IMR-90 (cell line): ENCODE measurements at regions not wholly inside any gene's neighbourhood (a gene's known extent, or its start where the extent isn't known, plus 50 kb on each side); places are given as distances from the start of the nearest gene placed in this dataset.

ENCODE experiments used
- ATAC-seq: fragments of 200-7000 bp; cut with Tn5 transposase; 2 replicates; pipeline ENCODE4 v1.9.1; 2020; ENCODE audit warnings: low read depth, mild to moderate bottlenecking, moderate library complexity
- BruUV-seq: library from RNA; stranded (reverse); fragments of 400-500 nt; replicated peaks from 2 replicates; lab custom pipeline; 2021; lab: Mats Ljungman, UMichigan
- CTCF ChIA-PET: fragments of 300-600 bp; formaldehyde crosslinking; extraction: SDS; loops from one replicate; lab custom pipeline; 2021; ENCODE audit warnings: antibody characterized with exemption; lab: Yijun Ruan, JAX
- POLR2A ChIA-PET: fragments of 300-600 bp; sonication (Branson Sonifier 250); formaldehyde crosslinking; loops from one replicate; lab custom pipeline; 2022; ENCODE audit warnings: antibody characterized with exemption; ENCODE audit not compliant: unreplicated experiment; lab: Charles Lee
- DNase-seq: peaks from one replicate; pipeline ENCODE4 v3.0.0; 2013
- H2AFZ ChIP-seq: replicated peaks from 2 replicates; pipeline ENCODE3; 2013; ENCODE audit warnings: low read length, mild to moderate bottlenecking; ENCODE audit not compliant: poor library complexity
- H2AK5ac ChIP-seq: 2 replicates; pipeline ENCODE4 v1.6.1; 2013; ENCODE audit warnings: low read depth, low read length, inconsistent platforms
- H2AK9ac ChIP-seq: replicated peaks from 2 replicates; pipeline ENCODE3; 2013; ENCODE audit warnings: mild to moderate bottlenecking, low read depth, low read length, moderate library complexity; ENCODE audit not compliant: poor library complexity
- H2BK120ac ChIP-seq: 2 replicates; pipeline ENCODE4 v1.6.1; 2013; ENCODE audit warnings: low read depth, low read length, inconsistent platforms
- H2BK15ac ChIP-seq: 3 replicates; pipeline ENCODE4 v1.6.1; 2013; ENCODE audit warnings: low read depth, low read length, inconsistent platforms
- H2BK20ac ChIP-seq: 2 replicates; pipeline ENCODE4 v1.6.1; 2013; ENCODE audit warnings: low read depth, mild to moderate bottlenecking, inconsistent platforms, low read length, moderate library complexity
- H2BK5ac ChIP-seq: 2 replicates; pipeline ENCODE4 v1.6.1; 2013; ENCODE audit warnings: mild to moderate bottlenecking, low read depth, low read length, inconsistent platforms; ENCODE audit not compliant: poor library complexity, severe bottlenecking
- H3K14ac ChIP-seq: replicated peaks from 2 replicates; pipeline ENCODE4 v1.6.1; 2013; ENCODE audit warnings: low read depth, low read length, inconsistent platforms
- H3K18ac ChIP-seq: 2 replicates; pipeline ENCODE4 v1.6.1; 2013; ENCODE audit warnings: low read depth, low read length, control low read depth
- H3K23ac ChIP-seq: 2 replicates; pipeline ENCODE4 v1.6.1; 2013; ENCODE audit warnings: low read depth, low read length, inconsistent platforms
- H3K27ac ChIP-seq: 2 replicates; pipeline ENCODE4 v1.5.1; 2013; ENCODE audit warnings: mild to moderate bottlenecking, control low read depth, low read length; ENCODE audit not compliant: insufficient read depth
- H3K27me3 ChIP-seq: 2 replicates; pipeline ENCODE4 v1.6.1; 2013; ENCODE audit warnings: low read length; ENCODE audit not compliant: control insufficient read depth, insufficient read depth
- H3K36me3 ChIP-seq: 2 replicates; pipeline ENCODE4 v1.6.1; 2013; ENCODE audit warnings: low read length, mixed read lengths; ENCODE audit not compliant: control insufficient read depth, insufficient read depth
- H3K4ac ChIP-seq: 2 replicates; pipeline ENCODE4 v1.6.1; 2013; ENCODE audit warnings: low read depth, low read length, inconsistent platforms
- H3K4me1 ChIP-seq: 2 replicates; pipeline ENCODE4 v1.6.1; 2013; ENCODE audit warnings: low read length, mixed read lengths; ENCODE audit not compliant: control insufficient read depth, insufficient read depth
- H3K4me2 ChIP-seq: 2 replicates; pipeline ENCODE4 v1.6.1; 2013; ENCODE audit warnings: low read depth, mild to moderate bottlenecking, control low read depth, low read length, moderate library complexity
- H3K4me3 ChIP-seq: 2 replicates; pipeline ENCODE4 v1.5.1; 2013; ENCODE audit warnings: low read depth, mild to moderate bottlenecking, control low read depth, low read length, moderate library complexity; ENCODE audit not compliant: insufficient read depth
- H3K56ac ChIP-seq: 2 replicates; pipeline ENCODE4 v1.6.1; 2013; ENCODE audit warnings: low read length, inconsistent platforms; ENCODE audit not compliant: insufficient read depth; ENCODE audit errors: extremely low read depth
- H3K79me1 ChIP-seq, 2 experiments: 2 replicates each; pipeline ENCODE4 v1.6.1; 2013; ENCODE audit warnings: low read length in 2 of 2, inconsistent platforms in 1 of 2, low read depth in 1 of 2
- H3K9ac ChIP-seq: 2 replicates; pipeline ENCODE4 v1.6.1; 2013; ENCODE audit warnings: low read depth, low read length, control low read depth
- H3K9me1 ChIP-seq: 2 replicates; pipeline ENCODE4 v1.6.1; 2013; ENCODE audit warnings: low read length, inconsistent platforms; ENCODE audit not compliant: insufficient read depth
- H3K9me3 ChIP-seq: 2 replicates; pipeline ENCODE4 v1.6.1; 2013; ENCODE audit warnings: low read length; ENCODE audit not compliant: control insufficient read depth, insufficient read depth
- H4K20me1 ChIP-seq: 2 replicates; pipeline ENCODE4 v1.6.1; 2013; ENCODE audit warnings: low read length, inconsistent platforms; ENCODE audit not compliant: insufficient read depth
- H4K5ac ChIP-seq: 2 replicates; pipeline ENCODE4 v1.6.1; 2013; ENCODE audit warnings: mild to moderate bottlenecking, low read depth, low read length, control low read depth
- H4K8ac ChIP-seq, 2 experiments: 2 replicates each; pipeline ENCODE4 v1.6.1; 2013; ENCODE audit warnings: low read depth in 2 of 2, low read length in 2 of 2, control low read depth in 1 of 2, inconsistent platforms in 1 of 2
- H4K91ac ChIP-seq: 2 replicates; pipeline ENCODE4 v1.6.1; 2013; ENCODE audit warnings: low read depth, low read length, inconsistent platforms; ENCODE audit not compliant: insufficient read depth
- BHLHE40 ChIP-seq: fragments of 150-350 bp; IDR thresholded peaks from 2 replicates; pipeline ENCODE4 v1.6.1; 2016; ENCODE audit warnings: mild to moderate bottlenecking, low read depth, low read length
- CEBPB ChIP-seq: IDR thresholded peaks from 2 replicates; pipeline ENCODE4 v1.6.1; 2012; ENCODE audit warnings: low read depth, low read length, improper control_type of control experiment
- CHD1 ChIP-seq: IDR thresholded peaks from 2 replicates; pipeline ENCODE4 v1.6.1; 2012; ENCODE audit warnings: low read depth, low read length, improper control_type of control experiment
- CTCF ChIP-seq: conservative IDR thresholded peaks from 2 replicates; pipeline ENCODE4 v1.5.1; 2012; ENCODE audit warnings: mild to moderate bottlenecking, low read depth, low read length, improper control_type of control experiment
- FOS ChIP-seq: fragments of 150-350 bp; IDR thresholded peaks from 2 replicates; pipeline ENCODE4 v1.6.1; 2016; ENCODE audit warnings: low read depth, low read length
- MAZ ChIP-seq: IDR thresholded peaks from 2 replicates; pipeline ENCODE4 v1.6.1; 2012; ENCODE audit warnings: low read depth, mild to moderate bottlenecking, low read length, improper control_type of control experiment, moderate library complexity, borderline replicate concordance
- MXI1 ChIP-seq: IDR thresholded peaks from 2 replicates; pipeline ENCODE4 v1.6.1; 2012; ENCODE audit warnings: low read depth, mild to moderate bottlenecking, low read length, moderate library complexity, borderline replicate concordance
- NFE2L2 ChIP-seq: fragments of 150-350 bp; IDR thresholded peaks from 2 replicates; pipeline ENCODE4 v1.6.1; 2016; ENCODE audit warnings: low read depth, mild to moderate bottlenecking, low read length
- POLR2A ChIP-seq: IDR thresholded peaks from 2 replicates; pipeline ENCODE4 v1.6.1; 2012; ENCODE audit warnings: mild to moderate bottlenecking, low read depth, low read length
- RAD21 ChIP-seq: IDR thresholded peaks from 2 replicates; pipeline ENCODE4 v1.6.1; 2012; ENCODE audit warnings: low read length, improper control_type of control experiment
- RCOR1 ChIP-seq: IDR thresholded peaks from 2 replicates; pipeline ENCODE4 v1.6.1; 2012; ENCODE audit warnings: mild to moderate bottlenecking, low read length, improper control_type of control experiment; ENCODE audit not compliant: insufficient replicate concordance
- RFX5 ChIP-seq: IDR thresholded peaks from 2 replicates; pipeline ENCODE4 v1.8.0; 2012; ENCODE audit warnings: low read depth, mild to moderate bottlenecking, low read length, moderate library complexity
- SMC3 ChIP-seq: fragments of 150-350 bp; IDR thresholded peaks from 2 replicates; pipeline ENCODE4 v1.6.1; 2016; ENCODE audit warnings: low read depth, mild to moderate bottlenecking, antibody characterized with exemption, low read length, moderate library complexity
- USF2 ChIP-seq: fragments of 150-350 bp; IDR thresholded peaks from 2 replicates; pipeline ENCODE4 v1.6.1; 2017; ENCODE audit warnings: mild to moderate bottlenecking, antibody characterized with exemption, low read length, low read depth
- WGBS, 2 experiments: methylation state at CpG; one replicate each; pipeline versions ENCODE4 v1.1.5 to v1.1.7; 2013; ENCODE audit warnings: missing lambda C conversion rate in 2 of 2; ENCODE audit not compliant: insufficient read length in 1 of 2; ENCODE audit errors: extremely low coverage in 2 of 2; 5-methylcytosine and 5-hydroxymethylcytosine counted together
- dilution Hi-C: fragments of 300-500 bp; cut with HindIII; formaldehyde crosslinking; loops from one replicate; pipeline ENCODE4 v1.14.3; 2018; ENCODE audit warnings: low sequenced_read_pairs; ENCODE audit not compliant: unreplicated experiment
- in situ Hi-C: fragments of 300-500 bp; cut with MboI; formaldehyde crosslinking; loops from 3 replicates; pipeline ENCODE4 v1.14.3; 2019; ENCODE audit warnings: low sequenced_read_pairs, inconsistent platforms, mixed read lengths
- intact Hi-C: fragments of 100-400 bp; cut with micrococcal nuclease; formaldehyde crosslinking; loops from 2 replicates; pipeline ENCODE4 v1.10.0; 2022

GRCh38 chr18:28729321-28729720 lies 552.4 kb upstream of the CDH2 start:
- no peak overlapping the region for H3K4me3 ChIP-seq
- H3K4me2 ChIP-seq: no peak overlapping the region
- no peak overlapping the region for H4K8ac ChIP-seq
- H3K36me3 ChIP-seq: no peaks in the 10 kb centered on the region
- DNase-seq (peak; percentile 45), ATAC-seq (0 out of 2 replicates have a peak, but pooled peaks have one; percentile 21)
- no peak overlapping the region for H3K14ac ChIP-seq
- in situ Hi-C loops (no loop called here), intact Hi-C loops (no loop called here), dilution Hi-C loops (no loop called here)
- WGBS, 2 experiments: no CpG with 5 or more reads among the region's 1 CpG
- ChIA-PET CTCF (no interaction called here), POLR2A (interaction anchor here (0.5 kb wide), 1 partner anchor 54 kb away, joined by 3 read pairs; no protein-coding TSS in a partner anchor)
- H2BK20ac ChIP-seq: no peak overlapping the region
- H3K9ac ChIP-seq: no peak overlapping the region
- H2AK5ac ChIP-seq: no peak overlapping the region
- TF ChIP-seq RFX5: no peak
- no peak for TF ChIP-seq CTCF
- no peak for TF ChIP-seq RCOR1
- TF ChIP-seq NFE2L2: no peak
- TF ChIP-seq CEBPB: no peak
- no peak for TF ChIP-seq SMC3
- no peak for TF ChIP-seq POLR2A
- TF ChIP-seq USF2: no peak
- no peak for TF ChIP-seq BHLHE40
- no peak for TF ChIP-seq CHD1
- no peak for TF ChIP-seq MAZ
- TF ChIP-seq RAD21: no peak
- no peak for TF ChIP-seq FOS
- no peak for TF ChIP-seq MXI1
- H2BK5ac ChIP-seq: no peak overlapping the region
- H3K79me1 ChIP-seq: no peaks in the 10 kb centered on the region
- H3K18ac ChIP-seq: no peak overlapping the region
- no peak overlapping the region for H4K91ac ChIP-seq
- no peak overlapping the region for H3K23ac ChIP-seq
- no peaks in the 10 kb centered on the region; the same call in 1 of the 2 replicates for H3K9me3 ChIP-seq
- H3K27ac ChIP-seq: no peak overlapping the region
- H2BK120ac ChIP-seq: no peak overlapping the region
- H3K4ac ChIP-seq: no peak overlapping the region
- H2AFZ ChIP-seq: no peak overlapping the region
- no peak overlapping the region for H3K56ac ChIP-seq
- H2AK9ac ChIP-seq: no peak overlapping the region
- H3K4me1 ChIP-seq: no peaks in the 10 kb centered on the region
- BruUV-seq: no TSS peak
- H3K27me3 ChIP-seq: no peaks in the 10 kb centered on the region
- H3K9me1 ChIP-seq: no peaks in the 10 kb centered on the region
- no peak overlapping the region for H4K5ac ChIP-seq
- no peak overlapping the region for H2BK15ac ChIP-seq
- no peaks in the 10 kb centered on the region for H4K20me1 ChIP-seq
